ENCODE measurements at regions not wholly inside any gene's neighbourhood (a gene's known extent, or its start where the extent isn't known, plus 50 kb on each side); places are given as distances from the start of the nearest gene placed in this dataset.

DNA sequence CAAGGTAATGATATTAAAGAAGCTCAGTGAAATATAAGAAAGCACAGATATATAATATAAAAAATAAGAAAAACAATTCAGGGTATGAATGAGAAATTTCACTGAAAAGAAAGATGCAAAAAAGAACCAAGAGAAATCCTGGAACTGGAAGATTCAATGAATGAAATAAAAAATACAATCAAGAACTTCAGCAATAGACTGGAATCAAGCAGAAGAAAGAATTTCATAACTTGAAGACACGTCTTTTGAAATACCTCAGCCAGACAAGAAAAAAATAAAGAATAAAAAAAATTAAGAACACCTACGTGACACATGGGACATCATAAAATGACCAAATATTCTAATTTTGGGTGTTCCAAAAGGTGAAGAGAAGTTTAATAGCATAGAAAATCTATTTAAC, 104.6 kb upstream of the NEO1 start:
- no peak overlapping the region for H3K27ac ChIP-seq
- H3K36me3 ChIP-seq, result no peaks in the 10 kb centered on the region
- 76 to 91% (median 86%) methylated on average over 2 of the region's 2 CpGs for WGBS, 5 donors
- H3K4me1 ChIP-seq, result no peaks in the 10 kb centered on the region
- H3K27me3 ChIP-seq (replicated peaks in 1 of 7), result peaks cover 0 to 6% (median 0%) of the 10 kb centered on the region in 7 donors
- TF ChIP-seq POLR2A (IDR thresholded peaks at IDR 0.05) (no peak), POLR2AphosphoS5 (IDR thresholded peaks at IDR 0.05) (no peak)
- TF ChIP-seq, protein P1, sequence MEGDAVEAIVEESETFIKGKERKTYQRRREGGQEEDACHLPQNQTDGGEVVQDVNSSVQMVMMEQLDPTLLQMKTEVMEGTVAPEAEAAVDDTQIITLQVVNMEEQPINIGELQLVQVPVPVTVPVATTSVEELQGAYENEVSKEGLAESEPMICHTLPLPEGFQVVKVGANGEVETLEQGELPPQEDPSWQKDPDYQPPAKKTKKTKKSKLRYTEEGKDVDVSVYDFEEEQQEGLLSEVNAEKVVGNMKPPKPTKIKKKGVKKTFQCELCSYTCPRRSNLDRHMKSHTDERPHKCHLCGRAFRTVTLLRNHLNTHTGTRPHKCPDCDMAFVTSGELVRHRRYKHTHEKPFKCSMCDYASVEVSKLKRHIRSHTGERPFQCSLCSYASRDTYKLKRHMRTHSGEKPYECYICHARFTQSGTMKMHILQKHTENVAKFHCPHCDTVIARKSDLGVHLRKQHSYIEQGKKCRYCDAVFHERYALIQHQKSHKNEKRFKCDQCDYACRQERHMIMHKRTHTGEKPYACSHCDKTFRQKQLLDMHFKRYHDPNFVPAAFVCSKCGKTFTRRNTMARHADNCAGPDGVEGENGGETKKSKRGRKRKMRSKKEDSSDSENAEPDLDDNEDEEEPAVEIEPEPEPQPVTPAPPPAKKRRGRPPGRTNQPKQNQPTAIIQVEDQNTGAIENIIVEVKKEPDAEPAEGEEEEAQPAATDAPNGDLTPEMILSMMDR (IDR thresholded peaks at IDR 0.05 in 8 of 11, conservative IDR thresholded peaks at IDR 0.05 in 3 of 11), result no peak
- DNase-seq, result no peak
- H3K9me3 ChIP-seq, result peaks cover 0 to 34% (median 31%) of the 10 kb centered on the region in 8 donors
- no peak overlapping the region for H3K4me3 ChIP-seq
- intact Hi-C loops (cut with DNase I; ENCODE audit: low total_unique reads), result no loop called here

DNA sequence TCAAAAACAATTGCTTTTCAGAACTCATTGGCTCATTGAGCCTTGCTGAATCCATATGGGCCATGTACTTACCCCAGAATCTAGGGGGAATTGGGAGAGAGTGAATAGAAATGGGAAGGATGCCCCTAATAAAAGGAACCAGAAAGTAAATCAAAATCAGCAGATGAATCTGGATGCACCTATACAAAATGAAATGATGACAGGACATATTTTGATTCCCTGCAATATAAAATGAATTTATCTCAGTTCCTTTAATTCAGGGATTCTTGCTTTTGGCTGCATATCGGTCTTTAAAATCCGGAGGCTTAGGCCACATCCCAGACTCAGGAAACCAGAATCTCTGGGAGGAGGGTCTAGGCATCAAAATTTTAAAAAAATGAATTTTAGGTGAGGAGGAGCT, 107.7 kb upstream of the NEO1 start:
- no peak overlapping the region for H3K4me3 ChIP-seq
- H3K27ac ChIP-seq, result no peak overlapping the region
- WGBS, 5 donors, result 84 to 93% (median 87%) methylated on average over 2 of the region's 2 CpGs
- intact Hi-C loops (cut with DNase I; ENCODE audit: low total_unique reads), result no loop called here
- no peak for DNase-seq
- peaks cover 0 to 34% (median 31%) of the 10 kb centered on the region in 8 donors for H3K9me3 ChIP-seq
- TF ChIP-seq POLR2A (IDR thresholded peaks at IDR 0.05), result no peak
- no peak for TF ChIP-seq POLR2AphosphoS5 (IDR thresholded peaks at IDR 0.05)
- TF ChIP-seq, protein P1 (IDR thresholded peaks at IDR 0.05 in 8 of 11, conservative IDR thresholded peaks at IDR 0.05 in 3 of 11), result no peak
- H3K27me3 ChIP-seq (replicated peaks in 1 of 7), result peaks cover 0 to 9% (median 0%) of the 10 kb centered on the region in 7 donors
- H3K4me1 ChIP-seq, result no peaks in the 10 kb centered on the region
- no peaks in the 10 kb centered on the region for H3K36me3 ChIP-seq

DNA sequence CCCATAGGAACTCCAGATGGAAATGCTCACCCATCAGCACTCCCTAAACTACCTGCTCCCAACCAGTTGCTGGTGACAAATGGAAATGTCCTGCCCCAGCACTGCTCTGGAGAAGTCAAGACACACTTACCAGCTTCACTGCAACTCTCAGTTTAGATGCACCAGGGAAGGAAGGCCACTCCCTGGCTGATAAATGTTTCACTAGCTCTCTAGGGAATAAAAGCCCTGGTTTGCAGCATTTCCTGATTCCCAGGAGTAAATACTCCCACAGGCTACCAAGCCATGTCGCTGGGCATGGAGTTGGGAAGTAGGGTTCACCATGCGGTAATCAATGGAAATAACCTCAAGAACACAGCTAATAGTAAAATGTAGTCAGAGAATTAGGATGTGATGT, 112.0 kb upstream of the NEO1 start:
- 82 to 91% (median 83%) methylated on average over 2 of the region's 2 CpGs for whole genome bisulfite sequencing, 5 donors
- H3K36me3 ChIP-seq, result no peaks in the 10 kb centered on the region
- H3K4me1 ChIP-seq, result no peaks in the 10 kb centered on the region
- TF ChIP-seq POLR2AphosphoS5 (IDR thresholded peaks at IDR 0.05) (no peak), POLR2A (IDR thresholded peaks at IDR 0.05) (no peak)
- TF ChIP-seq, protein P1 (IDR thresholded peaks at IDR 0.05 in 8 of 11, conservative IDR thresholded peaks at IDR 0.05 in 3 of 11), result no peak
- no peak overlapping the region for H3K4me3 ChIP-seq
- no peaks in the 10 kb centered on the region for H3K9me3 ChIP-seq
- intact Hi-C loops (cut with DNase I; ENCODE audit: low total_unique reads), result no loop called here
- DNase-seq, result no peak
- peaks cover 0 to 21% (median 0%) of the 10 kb centered on the region in 7 donors for H3K27me3 ChIP-seq (replicated peaks in 1 of 7)
- no peak overlapping the region for H3K27ac ChIP-seq

DNA sequence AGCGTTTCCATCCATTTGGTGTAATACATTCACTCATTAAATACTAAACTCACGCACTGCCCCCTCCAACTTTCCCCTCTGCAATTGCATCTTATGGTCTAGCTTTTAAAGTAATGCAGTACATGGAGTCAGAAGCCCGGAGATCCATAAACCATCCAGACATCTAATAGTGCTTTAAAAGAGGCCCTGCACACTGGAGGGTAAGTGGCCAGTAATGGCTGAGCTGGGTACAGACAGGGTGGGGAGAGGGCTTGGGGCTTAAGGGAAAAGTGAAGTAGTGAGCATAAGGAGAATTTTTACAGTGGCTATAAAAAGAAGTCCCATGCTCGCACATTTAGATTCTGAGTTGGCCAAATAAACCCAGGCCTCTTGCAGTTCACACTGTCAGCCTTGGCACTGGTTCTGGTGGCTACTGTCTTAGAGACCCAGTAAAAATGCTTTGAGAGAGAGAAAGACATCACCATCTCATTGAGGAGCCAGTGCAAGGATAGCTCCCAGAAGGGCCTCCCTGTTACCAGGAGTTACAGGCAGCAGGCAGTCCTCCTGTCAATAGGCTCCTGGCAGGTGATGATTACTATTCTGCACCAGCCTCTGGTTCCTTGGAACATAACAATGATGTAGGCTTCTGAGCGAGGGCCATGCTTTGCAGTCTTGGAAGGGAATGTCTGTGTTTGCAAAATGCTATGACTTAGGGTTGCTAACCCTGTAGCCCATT, 112.6 kb upstream of the NEO1 start:
- intact Hi-C loops (cut with DNase I; ENCODE audit: low total_unique reads), result no loop called here
- H3K27ac ChIP-seq, result no peak overlapping the region
- H3K27me3 ChIP-seq (replicated peaks in 1 of 7), result peaks cover 0 to 22% (median 0%) of the 10 kb centered on the region in 7 donors
- DNase-seq, result no peak
- no peak overlapping the region for H3K4me3 ChIP-seq
- H3K36me3 ChIP-seq, result no peaks in the 10 kb centered on the region
- H3K4me1 ChIP-seq, result no peaks in the 10 kb centered on the region
- H3K9me3 ChIP-seq, result no peaks in the 10 kb centered on the region
- WGBS, 5 donors, result 75 to 87% (median 82%) methylated on average over 5 of the region's 5 CpGs
- TF ChIP-seq POLR2A (IDR thresholded peaks at IDR 0.05) (no peak), POLR2AphosphoS5 (IDR thresholded peaks at IDR 0.05) (no peak)
- TF ChIP-seq, protein P1 (IDR thresholded peaks at IDR 0.05 in 8 of 11, conservative IDR thresholded peaks at IDR 0.05 in 3 of 11), result no peak

Measured in spleen (tissue), 11 donors.